HG03045 (cell line): ENCODE measurements at regions not wholly inside any gene's neighbourhood (a gene's known extent, or its start where the extent isn't known, plus 50 kb on each side); places are given as distances from the start of the nearest gene placed in this dataset.
"Not testable (repeated sequence)": the region's sequence is repeated elsewhere in the genome, so short reads cannot be mapped to it uniquely, and the experiment has no call there.

Source experiments
- ATAC-seq: cut with Tn5 transposase; IDR thresholded peaks from one replicate; pipeline ENCODE4 v1.9.1; 2021; ENCODE audit warnings: mild to moderate bottlenecking, moderate library complexity; ENCODE audit not compliant: unreplicated experiment

DNA sequence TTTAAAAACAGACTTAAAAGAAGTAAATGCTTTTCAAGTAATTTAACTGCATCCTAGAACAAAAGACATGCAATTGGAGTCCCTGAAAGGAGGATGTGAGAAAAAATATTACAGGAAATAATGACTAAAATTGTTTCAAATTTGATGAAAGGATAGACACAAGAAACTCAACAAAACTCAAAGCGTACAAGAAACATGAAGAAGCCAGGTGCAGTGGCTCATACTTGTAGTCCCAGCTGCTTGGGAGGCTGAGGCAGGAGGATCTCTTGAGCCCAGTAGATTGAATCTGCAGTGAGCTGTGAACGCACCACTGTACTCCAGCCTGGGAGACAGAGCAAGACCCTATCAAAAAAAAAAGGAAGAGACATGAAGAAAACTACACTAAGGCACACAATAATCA lies 118.1 kb upstream of the SLC39A10 start:
- no peak for ATAC-seq

DNA sequence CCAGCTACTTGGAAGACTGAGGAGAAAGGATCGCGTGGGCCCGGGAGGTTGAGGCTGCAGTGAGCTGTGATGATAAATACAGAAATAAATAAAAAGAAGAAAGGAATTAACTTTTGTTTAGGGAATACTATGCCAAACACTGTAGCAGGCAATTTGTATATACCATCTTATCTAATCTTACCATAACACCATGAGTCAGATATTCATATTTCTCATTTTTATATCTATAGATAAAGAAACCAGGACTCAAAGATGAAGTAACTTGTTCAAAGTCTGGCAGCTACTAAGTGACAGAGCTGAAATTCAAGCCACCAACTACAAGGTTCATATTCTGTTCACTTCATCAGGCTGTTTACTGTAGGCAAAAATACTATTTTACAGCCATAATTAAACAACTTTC lies 119.2 kb upstream of the SLC39A10 start:
- ATAC-seq, result no peak

DNA sequence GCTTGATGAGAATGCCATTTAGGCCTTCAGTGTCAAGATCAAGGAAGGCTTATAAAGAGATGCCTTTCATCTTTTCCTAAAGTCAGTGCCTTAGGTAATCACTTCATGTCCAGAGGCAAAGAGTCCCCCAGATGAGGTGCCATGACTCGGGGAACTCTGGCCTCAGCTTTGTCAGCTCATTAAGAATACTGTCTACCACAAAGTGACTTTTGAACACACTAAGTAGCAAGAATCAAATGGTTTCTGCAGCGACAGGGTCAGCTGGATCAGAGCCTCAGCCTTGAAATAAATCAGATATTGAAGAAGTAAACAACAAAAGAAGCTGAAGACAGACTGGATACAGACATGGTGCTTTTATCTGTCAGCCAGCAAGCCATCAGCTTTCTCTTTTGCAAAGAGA lies 120.1 kb upstream of the SLC39A10 start:
- no peak for ATAC-seq

DNA sequence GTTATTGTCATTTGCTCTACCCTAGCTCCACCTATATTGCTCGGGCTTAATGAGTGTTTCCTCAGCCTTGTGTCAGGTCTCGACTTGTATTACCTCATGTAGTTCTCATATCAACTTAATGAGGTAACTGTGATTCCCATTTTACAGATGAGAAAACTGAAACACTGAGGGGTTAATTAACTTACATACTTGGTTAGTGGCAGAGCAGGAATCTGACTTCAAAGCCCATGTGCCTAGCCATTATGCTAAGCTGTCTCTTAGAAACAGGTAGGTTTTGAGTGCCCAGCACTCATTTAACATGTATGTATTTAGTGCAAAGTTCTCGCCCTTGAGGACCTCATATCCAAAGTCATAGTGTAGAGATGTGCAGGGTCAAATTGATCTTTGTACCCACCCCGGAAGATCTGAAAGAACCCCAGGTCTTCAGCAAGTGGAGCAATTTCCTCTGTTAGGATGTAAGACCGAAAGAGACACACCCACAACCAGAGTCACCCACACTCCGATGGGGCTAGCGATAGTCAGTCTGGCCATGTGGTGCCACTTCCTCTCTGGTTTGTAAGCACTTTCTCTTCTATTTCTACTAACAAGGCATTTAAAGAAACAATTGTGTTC lies 121.0 kb upstream of the SLC39A10 start:
- peak; percentile 91 for ATAC-seq

DNA sequence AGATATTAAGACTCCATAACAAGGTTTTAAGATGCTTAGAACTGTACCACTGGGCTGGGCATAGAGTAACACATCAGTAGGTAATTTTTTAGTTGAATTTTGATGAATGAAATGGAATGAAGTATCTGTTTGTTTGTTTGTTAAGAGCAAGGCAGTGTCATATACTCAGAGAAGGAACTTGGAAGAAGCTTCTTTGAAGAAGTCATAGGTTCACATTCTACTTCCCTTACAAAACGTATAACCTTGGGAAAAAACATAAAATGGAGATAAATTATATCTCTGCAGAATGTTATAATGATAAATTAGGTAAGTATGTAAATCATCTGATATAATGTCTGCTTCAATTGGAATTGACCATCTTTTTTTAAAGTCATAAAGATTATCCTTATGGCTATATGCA lies 122.1 kb upstream of the SLC39A10 start:
- ATAC-seq, result no peak

DNA sequence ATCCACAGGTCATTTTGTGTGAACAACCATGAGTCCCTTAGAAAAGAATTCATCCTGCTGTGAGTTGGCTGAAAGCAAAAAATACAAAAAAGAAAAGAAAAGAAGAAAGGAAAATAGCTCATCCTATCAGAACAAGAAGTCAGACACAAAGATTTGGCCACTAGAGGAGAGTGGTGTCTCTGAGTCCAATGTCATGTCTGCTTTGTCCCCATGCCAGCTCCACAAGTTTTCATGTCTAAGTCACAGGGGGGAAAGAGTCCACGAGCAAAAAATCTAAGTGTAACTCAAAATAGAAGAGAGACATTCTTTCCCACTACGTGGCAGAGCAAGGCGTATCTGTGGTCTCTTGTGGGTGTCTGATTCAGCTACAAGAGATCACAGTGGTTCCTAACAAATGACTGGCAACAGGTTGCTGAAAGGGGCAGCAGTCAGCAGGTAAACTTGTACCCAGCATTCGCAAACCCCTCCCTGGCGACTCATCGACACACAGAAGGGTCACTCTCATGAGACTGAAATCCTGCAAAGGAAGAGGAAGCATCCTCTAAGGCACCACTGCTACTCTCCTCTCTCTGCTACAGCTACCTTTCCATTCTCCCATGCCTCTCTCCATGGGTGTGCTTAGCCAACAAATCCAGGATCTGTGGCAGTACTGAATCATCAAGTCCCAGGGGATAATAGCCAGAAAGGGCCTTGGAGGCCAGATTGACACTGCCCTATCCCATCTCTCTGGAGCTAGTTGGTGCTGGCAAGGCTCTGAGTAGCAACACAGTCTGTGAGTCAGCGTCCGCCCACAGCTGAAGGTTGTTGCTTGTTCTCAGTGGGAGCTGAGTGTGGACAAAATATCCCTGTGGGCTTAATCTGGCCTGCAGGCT lies 123.0 kb upstream of the SLC39A10 start:
- ATAC-seq, result peak; percentile 25

DNA sequence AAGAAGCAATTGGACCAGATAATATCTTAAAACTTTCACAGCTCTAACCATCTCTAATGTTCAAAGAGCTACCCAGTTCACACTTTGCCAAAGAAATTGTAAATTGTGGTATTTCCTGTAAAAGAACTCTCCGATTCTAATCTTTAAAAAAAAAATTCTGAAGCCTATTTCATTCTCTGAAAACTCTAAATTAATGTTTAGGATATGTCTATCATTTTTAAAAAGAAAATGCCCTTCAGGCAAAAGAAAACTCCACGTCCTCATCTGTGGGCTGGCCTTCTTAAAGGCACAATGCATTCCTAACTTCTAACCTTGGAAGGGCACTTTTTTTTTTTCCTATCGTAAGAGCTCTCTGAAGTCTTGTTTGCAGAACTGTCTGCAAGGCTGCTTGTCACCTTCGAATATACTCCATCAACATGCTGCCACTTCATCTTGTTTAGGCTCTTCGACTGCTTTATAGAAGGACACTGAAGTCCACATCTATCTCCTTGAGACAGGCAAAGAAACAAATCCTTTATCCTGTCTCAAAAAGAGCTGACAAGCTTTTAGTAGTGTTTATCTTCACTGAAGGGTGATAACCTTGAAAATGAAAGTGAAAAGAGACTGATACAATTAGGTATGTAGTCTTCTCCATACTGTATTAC lies 124.3 kb upstream of the SLC39A10 start:
- peak; percentile 36 for ATAC-seq

DNA sequence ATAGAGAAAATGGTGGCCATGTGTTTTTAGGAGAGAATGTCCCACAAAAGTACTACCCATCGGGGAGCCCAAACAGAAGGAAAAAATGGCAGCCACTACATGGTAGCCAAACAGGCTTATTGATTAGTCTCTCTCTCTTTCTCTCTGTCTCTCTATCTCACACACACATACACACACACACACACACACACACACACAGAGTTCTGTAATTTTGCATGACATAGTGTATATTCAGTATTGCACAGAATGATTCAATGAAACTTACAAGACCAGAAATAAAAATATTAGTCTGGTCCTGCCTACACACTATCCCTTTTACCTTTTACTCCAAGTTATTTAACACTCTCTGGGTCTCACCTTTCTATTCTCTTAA lies 124.8 kb upstream of the SLC39A10 start:
- no peak for ATAC-seq

DNA sequence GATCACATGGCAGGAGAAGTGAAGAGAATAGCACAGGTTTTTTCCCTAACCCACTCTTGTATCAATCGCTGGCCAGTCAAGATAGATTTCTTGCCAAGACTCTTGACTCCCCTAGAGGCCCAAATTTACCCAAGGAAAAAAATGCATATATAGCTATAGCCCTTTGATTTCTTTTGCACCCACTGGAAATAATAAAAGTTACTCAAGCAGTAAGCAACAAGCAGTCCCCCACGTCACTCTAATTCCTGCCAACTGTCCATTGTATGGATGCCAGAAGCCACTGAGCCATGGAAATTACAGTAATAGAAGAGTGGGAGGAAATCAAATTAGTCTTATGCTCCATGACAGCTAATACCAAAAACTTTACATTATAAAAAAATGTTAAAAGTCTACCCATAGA lies 125.3 kb upstream of the SLC39A10 start:
- ATAC-seq, result no peak

DNA sequence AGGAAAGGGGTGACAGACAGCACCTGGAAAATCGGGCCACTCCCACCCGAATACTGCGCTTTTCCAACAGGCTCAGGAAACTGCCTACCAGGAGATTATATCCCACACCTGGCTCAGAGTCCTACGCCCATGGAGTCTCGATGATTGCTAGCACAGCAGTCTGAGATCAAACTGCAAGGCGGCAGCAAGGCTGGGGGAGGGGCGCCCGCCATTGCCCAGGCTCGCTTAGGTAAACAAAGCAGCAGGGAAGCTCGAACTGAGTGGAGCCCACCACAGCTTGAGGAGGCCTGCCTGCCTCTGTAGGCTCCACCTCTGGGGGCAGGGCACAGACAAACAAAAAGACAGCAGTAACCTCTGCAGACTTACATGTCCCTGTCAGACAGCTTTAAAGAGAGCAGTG lies 133.8 kb upstream of the SLC39A10 start:
- not testable (repeated sequence) for ATAC-seq

DNA sequence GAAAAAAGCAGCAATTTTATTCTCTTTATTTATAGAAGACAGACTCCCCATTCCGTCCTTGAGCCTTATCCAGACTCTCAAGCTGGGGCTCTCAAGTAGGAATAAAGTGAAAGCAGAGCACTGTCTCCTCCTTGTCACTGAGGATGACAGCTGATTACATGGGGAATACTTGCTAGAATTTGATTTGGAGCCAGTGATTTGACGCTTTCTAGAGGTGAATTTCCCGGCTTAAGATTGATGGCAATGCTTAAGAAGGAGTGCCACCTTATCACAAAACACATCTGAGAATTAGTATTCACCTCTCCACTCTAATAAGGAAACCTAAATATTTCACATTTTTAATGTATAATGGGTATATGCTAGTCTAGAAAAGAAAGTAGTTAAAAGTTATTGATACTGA lies 135.4 kb upstream of the SLC39A10 start:
- no peak for ATAC-seq

DNA sequence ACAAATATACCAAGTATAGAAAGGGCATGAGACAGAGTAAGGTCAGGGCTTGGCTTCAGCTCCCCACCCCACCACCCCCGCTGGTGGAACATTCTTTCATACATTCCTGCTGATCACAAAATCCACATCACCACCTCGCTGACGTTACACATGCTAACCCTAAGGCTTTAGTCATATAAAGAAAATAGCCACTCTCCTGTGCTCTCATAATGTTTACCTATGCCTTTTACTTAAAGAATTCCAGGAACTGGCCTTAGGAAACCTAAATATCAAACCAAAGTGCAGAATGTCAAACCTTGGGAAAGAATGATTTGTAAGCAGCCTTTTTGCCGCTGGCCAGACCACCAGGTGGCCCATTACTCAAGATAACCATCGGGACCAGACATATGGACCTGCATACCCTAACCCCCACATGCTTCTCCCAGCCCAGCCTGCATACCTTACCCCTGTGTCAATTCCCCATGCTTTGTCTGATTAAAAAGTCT lies 136.3 kb upstream of the SLC39A10 start:
- no peak for ATAC-seq

DNA sequence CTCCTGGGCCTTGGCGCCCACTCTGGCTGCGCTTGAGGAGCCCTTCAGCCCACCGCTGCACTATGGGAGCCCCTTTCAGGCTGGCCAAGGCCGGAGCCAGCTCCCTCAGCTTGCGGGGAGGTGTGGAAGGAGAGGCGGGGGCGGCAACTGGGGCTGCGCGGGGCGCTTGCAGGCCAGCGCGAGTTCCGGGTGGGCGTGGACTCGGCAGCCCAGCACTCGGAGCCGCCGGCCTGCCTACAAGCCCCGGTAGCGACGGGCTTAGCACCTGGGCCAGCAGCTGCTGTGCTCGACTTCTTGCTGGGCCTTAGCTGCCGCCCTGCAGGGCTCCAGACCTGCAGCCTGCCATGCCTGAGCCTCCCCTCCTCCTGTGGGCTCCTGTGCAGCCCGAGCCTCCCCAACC lies 141.5 kb upstream of the SLC39A10 start:
- ATAC-seq, result no peak

DNA sequence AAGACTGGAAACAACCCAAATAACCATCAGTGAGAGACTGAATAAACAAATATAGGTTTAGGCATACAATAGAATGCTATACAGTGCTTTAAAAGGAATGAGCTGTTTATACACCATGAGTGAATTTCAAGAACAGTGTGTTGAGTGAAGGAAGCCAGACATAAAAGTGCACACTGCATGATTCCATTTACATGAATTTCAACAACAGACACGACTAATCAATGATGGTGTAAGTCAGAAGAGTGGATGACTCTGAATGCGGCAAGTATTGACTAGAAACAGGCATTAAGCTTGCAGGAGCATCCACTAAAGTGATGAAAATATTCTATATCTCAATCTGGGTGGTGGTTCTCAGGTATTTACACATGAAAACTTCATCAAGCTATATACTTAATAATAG lies 142.7 kb upstream of the SLC39A10 start:
- no peak for ATAC-seq

DNA sequence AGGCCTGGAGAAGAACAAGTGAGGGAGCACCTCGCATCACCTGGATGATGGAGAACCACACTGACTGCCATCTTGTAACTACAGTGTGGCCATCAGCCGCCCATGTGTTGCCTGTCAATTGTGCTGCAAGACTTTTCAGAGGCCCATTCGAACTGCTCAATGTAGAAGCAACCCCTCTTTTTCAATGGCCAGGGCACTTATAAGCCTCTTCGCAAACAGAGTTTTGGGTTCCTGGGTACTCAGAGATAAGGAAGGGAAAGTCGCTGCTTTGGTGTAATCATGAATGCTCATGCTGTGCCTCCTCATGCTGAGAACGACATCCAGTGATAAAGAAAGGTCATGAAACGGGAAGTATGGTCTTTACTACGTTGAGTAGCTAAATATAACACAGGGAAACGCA lies 143.9 kb upstream of the SLC39A10 start:
- no peak for ATAC-seq

DNA sequence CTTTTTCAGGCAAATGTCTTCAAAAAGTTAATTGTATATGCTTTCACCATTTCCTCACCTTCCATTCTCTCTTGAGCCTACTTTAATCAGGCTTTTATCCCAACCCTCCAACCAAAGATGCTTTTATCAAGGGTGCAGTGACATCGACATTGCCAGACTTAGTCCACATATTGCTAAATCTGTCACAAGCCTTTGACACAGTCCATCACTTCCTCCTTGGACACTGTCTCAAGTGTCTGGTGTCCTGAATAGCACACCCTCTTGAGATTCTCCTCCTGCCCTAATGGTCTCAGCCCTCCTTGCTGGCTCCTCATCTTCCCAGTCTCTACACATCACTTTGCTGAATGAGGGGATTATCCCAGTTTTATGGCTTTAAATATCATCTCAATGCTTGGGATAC lies 147.5 kb upstream of the SLC39A10 start:
- no peak for ATAC-seq

DNA sequence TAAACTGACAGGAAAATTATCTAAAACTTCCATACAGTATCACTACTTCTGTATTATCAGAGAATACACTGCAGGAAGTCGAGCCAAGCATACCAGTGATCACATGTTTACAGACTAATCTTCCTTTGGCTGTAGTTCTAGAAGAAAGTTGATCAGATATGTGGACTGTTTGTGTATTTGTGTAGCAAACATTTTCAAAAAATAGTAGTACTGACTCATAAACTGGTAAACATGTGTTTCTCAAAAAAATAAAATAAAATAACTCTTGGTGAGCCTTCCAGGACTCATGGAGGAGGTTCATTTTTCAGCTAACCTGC lies 148.9 kb upstream of the SLC39A10 start:
- no peak for ATAC-seq

DNA sequence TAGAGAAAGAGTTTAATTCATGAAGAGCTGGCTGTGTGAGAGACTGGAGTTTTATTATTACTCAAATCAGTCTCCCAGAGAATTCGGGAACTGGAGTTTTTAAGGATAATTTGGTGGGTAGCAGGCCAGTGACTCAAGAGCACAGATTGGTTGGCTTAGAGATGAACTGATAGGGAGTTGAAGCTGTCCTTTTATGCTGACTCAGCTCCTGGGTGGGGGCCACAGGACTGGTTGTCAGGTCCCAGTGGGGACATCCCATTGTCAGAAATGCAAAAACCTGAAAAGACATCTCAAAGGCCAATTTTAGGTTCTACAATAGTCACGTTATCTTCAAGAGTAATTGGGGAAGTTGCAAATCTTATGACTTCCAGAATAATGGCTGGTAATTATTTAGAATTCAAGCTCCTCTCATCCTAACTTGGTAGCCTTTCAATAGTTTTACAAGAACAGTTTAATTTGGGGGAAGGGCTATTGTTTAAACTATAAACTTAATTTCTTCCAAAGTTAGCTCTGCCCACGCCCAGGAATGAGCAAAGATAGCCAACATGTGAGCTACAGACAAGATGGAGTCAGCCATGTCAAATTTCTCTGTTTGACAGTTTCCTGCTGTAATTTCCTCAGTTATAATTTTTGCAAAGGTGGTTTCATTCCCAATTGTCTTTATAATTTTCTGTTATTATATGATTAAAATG lies 149.4 kb upstream of the SLC39A10 start:
- ATAC-seq, result no peak

DNA sequence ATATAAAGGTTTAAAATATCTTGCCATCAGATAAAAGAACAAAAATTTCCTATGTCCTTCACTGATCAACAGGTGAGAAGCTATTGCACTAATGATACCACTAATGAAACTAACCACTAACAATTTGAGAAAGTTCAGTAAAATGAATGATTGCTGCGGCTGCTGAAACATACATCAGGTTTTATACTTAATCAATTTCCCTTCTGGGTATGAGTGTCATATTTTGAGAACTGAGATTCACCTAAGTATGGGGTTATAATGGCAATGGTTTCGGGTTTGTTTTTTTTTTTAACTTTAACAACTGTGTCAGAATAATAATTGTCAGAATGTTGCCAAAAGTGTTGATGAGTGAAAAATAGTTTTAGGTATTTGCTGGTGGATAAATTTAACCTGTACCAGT lies 151.3 kb upstream of the SLC39A10 start:
- peak; percentile 78 for ATAC-seq

DNA sequence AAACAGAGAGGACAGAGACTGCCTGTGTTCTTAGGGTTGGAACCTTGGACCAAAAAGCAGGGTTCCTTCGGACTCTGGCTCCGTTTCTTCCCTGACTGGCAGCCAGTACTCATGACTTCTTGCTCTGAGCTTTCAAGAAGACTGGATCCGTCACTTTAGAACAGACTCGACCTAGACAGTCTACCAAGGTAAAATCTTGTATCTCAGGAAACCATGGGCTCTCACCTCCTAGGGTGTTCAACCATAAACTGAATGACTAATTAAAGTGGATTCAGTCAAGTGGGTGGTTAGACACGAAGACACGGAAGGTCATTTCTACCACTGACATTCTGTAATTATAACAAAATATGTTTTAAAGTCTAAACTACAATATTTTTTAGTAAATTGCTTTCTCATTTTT lies 153.8 kb upstream of the SLC39A10 start:
- ATAC-seq, result no peak

DNA sequence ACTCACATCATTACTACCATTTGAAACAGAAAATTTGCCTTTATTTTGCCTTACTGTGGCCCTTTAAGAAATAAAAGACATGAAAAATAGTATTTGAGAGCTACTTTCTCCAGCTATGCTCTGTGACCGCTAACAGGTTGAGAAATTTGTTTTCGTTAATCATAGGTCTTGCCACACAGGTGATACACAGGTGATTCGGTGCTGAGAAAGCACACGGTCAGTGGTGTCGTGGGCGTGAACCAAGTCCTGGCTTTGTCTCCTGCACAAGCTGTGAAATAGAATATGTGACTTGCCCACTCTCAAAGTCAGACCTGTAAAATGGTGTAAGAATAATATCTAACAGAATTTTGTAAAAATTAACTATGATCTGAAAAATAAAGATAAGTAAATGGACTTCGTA lies 155.3 kb upstream of the SLC39A10 start:
- ATAC-seq, result no peak

DNA sequence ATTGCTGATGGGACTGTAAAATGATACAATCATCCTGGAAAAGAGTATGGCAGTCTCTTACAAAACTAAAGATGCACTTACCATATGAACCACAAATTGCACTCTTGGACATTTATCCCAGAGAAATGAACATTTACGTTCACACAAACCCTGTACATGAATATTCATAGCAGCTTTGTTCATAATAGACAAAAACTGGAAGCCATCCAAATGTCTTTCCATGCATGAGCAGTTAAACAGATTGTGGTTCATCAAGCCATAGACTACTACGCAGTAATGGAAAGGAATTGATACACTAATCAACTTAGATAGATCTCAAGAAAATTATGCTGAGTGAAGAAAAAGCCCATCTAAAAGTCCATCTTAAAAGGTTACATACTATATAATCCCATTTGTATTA lies 156.1 kb upstream of the SLC39A10 start:
- ATAC-seq, result no peak
